HG02884 (cell line): ENCODE measurements at regions not wholly inside any gene's neighbourhood (a gene's known extent, or its start where the extent isn't known, plus 50 kb on each side); places are given as distances from the start of the nearest gene placed in this dataset.
"Not testable (repeated sequence)": the region's sequence is repeated elsewhere in the genome, so short reads cannot be mapped to it uniquely, and the experiment has no call there.

Source experiments
- ATAC-seq: cut with Tn5 transposase; IDR thresholded peaks from one replicate; pipeline ENCODE4 v1.9.1; 2021; ENCODE audit warnings: mild to moderate bottlenecking, moderate library complexity; ENCODE audit not compliant: unreplicated experiment

- ATAC-seq: no peak
Measured at GRCh38 chr5:53160895-53161294, 51.3 kb upstream of the MOCS2 start.

GRCh38 chr5:53161876-53162275 lies 52.3 kb upstream of the MOCS2 start:
- no peak for ATAC-seq

GRCh38 chr5:53164478-53165165 lies 55.1 kb upstream of the MOCS2 start:
- ATAC-seq: no peak

- ATAC-seq: no peak
Measured at GRCh38 chr5:53165431-53166182, 56.0 kb upstream of the MOCS2 start.

- ATAC-seq: no peak
Measured at GRCh38 chr5:53166183-53166495, 56.6 kb upstream of the MOCS2 start.

GRCh38 chr5:53167836-53168235 lies 58.3 kb upstream of the MOCS2 start:
- ATAC-seq: no peak

- ATAC-seq: no peak
Measured at GRCh38 chr5:53169933-53170332, 60.4 kb upstream of the MOCS2 start.

GRCh38 chr5:53170746-53171349 lies 61.3 kb upstream of the MOCS2 start:
- no peak for ATAC-seq

GRCh38 chr5:53172073-53172472 lies 62.5 kb upstream of the MOCS2 start:
- not testable (repeated sequence) for ATAC-seq

GRCh38 chr5:53172630-53173029 lies 63.1 kb upstream of the MOCS2 start:
- no peak for ATAC-seq

GRCh38 chr5:53173083-53173482 lies 63.5 kb upstream of the MOCS2 start:
- ATAC-seq: no peak

GRCh38 chr5:53178830-53179229 lies 69.3 kb upstream of the MOCS2 start:
- no peak for ATAC-seq

GRCh38 chr5:53179691-53180090 lies 70.1 kb upstream of the MOCS2 start:
- ATAC-seq: no peak

GRCh38 chr5:53180538-53180937 lies 71.0 kb upstream of the MOCS2 start:
- no peak for ATAC-seq

- no peak for ATAC-seq
Measured at GRCh38 chr5:53180991-53181390, 71.4 kb upstream of the MOCS2 start.

GRCh38 chr5:53183880-53184279 lies 74.3 kb upstream of the MOCS2 start:
- ATAC-seq: no peak

GRCh38 chr5:53191548-53192165 lies 82.1 kb upstream of the MOCS2 start:
- ATAC-seq: no peak

- no peak for ATAC-seq
Measured at GRCh38 chr5:53194086-53194485, 84.5 kb upstream of the MOCS2 start.

GRCh38 chr5:53199882-53200281 lies 90.3 kb upstream of the MOCS2 start:
- ATAC-seq: no peak

- no peak for ATAC-seq
Measured at GRCh38 chr5:53200306-53200705, 90.7 kb upstream of the MOCS2 start.

- no peak for ATAC-seq
Measured at GRCh38 chr5:53201746-53202145, 92.2 kb upstream of the MOCS2 start.

GRCh38 chr5:53206562-53206961 lies 97.0 kb upstream of the MOCS2 start:
- no peak for ATAC-seq
